CD4-positive, alpha-beta T cell treated with Interleukin-17A for 1 hour (primary cell): ENCODE measurements at regions not wholly inside any gene's neighbourhood (a gene's known extent, or its start where the extent isn't known, plus 50 kb on each side); places are given as distances from the start of the nearest gene placed in this dataset.
"Not testable (repeated sequence)": the region's sequence is repeated elsewhere in the genome, so short reads cannot be mapped to it uniquely, and the experiment has no call there.

Experiments
- DNase-seq: peaks from one replicate; pipeline ENCODE4 v3.0.0-alpha.2; 2020

DNA sequence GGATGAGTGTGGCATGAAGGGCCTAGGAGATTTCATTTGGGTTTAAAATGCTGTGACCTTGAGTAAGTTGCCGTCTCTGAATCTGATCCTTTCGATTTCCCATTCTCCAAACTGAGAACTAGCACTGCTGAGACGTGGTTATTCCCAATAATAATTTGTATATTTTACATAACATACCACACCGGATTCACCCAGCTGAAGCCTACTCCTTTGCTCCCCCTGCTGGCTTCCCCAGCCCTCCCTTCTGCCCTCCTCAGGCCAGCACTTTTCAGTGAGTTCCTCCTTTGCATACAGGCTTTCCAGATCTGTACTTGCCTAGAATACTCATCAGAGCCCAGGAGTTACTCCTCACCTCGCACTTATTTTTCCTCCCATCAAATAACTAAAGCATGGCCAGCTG, 255.1 kb downstream of the OR4F29 start:
- DNase-seq: not testable (repeated sequence)

DNA sequence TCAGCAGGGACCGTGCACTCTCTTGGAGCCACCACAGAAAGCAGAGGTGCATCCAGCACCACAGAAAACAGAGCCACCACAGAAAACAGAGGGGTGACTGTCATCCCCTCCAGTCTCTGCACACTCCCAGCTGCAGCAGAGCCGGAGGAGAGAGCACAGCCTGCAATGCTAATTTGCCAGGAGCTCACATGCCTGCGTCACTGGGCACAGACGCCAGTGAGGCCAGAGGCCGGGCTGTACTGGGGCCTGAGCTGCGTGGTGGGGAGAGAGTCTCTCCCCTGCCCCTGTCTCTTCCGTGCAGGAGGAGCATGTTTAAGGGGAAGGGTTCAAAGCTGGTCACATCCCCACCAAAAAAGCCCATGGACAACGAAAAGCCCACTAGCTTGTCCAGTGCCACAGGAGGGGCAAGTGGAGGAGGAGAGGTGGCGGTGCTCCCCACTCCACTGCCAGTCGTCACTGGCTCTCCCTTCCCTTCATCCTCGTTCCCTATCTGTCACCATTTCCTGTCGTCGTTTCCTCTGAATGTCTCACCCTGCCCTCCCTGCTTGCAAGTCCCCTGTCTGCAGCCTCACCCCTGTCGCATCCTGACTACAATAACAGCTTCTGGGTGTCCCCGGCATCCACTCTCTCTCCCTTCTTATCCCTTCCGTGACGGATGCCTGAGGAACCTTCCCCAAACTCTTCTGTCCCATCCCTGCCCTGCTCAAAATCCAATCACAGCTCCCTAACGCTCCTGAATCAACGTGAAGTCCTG, 260.0 kb downstream of the OR4F29 start:
- DNase-seq: peak; percentile 33

DNA sequence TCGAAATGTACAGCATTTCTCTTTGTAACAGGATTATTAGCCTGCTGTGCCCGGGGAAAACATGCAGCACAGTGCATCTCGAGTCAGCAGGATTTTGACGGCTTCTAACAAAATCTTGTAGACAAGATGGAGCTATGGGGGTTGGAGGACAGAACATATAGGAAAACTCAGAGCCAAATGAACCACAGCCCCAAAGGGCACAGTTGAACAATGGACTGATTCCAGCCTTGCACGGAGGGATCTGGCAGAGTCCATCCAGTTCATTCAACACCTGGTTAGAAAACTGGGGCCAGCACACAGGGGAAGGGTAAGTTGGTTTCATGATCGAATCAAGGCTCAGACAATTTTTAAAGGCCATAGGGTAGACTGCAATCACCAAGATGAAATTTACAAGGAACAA, 260.8 kb downstream of the OR4F29 start:
- DNase-seq: not testable (repeated sequence)

DNA sequence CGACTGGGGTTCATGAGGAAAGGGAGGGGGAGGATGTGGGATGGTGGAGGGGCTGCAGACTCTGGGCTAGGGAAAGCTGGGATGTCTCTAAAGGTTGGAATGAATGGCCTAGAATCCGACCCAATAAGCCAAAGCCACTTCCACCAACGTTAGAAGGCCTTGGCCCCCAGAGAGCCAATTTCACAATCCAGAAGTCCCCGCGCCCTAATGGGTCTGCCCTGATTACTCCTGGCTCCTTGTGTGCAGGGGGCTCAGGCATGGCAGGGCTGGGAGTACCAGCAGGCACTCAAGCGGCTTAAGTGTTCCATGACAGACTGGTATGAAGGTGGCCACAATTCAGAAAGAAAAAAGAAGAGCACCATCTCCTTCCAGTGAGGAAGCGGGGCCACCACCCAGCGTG, 261.6 kb downstream of the OR4F29 start:
- not testable (repeated sequence) for DNase-seq

DNA sequence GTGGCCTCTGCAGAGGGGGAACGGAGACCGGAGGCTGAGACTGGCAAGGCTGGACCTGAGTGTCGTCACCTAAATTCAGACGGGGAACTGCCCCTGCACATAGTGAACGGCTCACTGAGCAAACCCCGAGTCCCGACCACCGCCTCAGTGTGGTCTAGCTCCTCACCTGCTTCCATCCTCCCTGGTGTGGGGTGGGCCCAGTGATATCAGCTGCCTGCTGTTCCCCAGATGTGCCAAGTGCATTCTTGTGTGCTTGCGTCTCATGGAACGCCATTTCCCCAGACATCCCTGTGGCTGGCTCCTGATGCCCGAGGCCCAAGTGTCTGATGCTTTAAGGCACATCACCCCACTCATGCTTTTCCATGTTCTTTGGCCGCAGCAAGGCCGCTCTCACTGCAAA, 262.2 kb downstream of the OR4F29 start:
- not testable (repeated sequence) for DNase-seq

DNA sequence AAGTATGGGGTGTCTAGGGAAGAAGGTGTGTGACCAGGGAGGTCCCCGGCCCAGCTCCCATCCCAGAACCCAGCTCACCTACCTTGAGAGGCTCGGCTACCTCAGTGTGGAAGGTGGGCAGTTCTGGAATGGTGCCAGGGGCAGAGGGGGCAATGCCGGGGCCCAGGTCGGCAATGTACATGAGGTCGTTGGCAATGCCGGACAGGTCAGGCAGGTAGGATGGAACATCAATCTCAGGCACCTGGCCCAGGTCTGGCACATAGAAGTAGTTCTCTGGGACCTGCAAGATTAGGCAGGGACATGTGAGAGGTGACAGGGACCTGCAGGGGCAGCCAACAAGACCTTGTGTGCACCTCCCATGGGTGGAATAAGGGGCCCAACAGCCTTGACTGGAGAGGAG, 264.2 kb downstream of the OR4F29 start:
- DNase-seq: not testable (repeated sequence)

DNA sequence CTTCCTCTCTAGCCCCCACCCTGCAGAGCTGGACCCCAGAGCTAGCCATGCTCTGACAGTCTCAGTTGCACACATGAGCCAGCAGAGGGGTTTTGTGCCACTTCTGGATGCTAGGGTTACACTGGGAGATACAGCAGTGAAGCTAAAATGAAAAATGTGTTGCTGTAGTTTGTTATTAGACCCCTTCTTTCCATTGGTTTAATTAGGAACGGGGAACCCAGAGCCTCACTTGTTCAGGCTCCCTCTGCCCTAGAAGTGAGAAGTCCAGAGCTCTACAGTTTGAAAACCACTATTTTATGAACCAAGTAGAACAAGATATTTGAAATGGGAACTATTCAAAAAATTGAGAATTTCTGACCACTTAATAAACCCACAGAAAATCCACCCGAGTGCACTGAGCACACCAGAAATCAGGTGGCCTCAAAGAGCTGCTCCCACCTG, 264.8 kb downstream of the OR4F29 start:
- not testable (repeated sequence) for DNase-seq

DNA sequence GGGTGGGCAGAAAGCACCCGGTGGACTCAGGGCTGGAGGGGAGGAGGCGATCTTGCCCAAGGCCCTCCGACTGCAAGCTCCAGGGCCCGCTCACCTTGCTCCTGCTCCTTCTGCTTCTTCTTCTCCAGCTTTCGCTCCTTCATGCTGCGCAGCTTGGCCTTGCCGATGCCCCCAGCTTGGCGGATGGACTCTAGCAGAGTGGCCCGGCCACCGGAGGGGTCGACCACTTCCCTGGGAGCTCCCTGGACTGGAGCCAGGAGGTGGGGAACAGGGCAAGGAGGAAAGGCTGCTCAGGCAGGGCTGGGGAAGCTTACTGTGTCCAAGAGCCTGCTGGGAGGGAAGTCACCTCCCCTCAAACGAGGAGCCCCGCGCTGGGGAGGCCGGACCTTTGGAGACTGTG, 265.3 kb downstream of the OR4F29 start:
- not testable (repeated sequence) for DNase-seq

DNA sequence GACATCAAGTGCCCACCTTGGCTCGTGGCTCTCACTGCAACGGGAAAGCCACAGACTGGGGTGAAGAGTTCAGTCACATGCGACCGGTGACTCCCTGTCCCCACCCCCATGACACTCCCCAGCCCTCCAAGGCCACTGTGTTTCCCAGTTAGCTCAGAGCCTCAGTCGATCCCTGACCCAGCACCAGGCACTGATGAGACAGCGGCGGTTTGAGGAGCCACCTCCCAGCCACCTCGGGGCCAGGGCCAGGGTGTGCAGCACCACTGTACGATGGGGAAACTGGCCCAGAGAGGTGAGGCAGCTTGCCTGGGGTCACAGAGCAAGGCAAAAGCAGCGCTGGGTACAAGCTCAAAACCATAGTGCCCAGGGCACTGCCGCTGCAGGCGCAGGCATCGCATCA, 266.0 kb downstream of the OR4F29 start:
- not testable (repeated sequence) for DNase-seq

DNA sequence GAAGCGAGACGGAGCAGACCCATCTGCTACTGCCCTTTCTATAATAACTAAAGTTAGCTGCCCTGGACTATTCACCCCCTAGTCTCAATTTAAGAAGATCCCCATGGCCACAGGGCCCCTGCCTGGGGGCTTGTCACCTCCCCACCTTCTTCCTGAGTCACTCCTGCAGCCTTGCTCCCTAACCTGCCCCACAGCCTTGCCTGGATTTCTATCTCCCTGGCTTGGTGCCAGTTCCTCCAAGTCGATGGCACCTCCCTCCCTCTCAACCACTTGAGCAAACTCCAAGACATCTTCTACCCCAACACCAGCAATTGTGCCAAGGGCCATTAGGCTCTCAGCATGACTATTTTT, 267.2 kb downstream of the OR4F29 start:
- DNase-seq: not testable (repeated sequence)

DNA sequence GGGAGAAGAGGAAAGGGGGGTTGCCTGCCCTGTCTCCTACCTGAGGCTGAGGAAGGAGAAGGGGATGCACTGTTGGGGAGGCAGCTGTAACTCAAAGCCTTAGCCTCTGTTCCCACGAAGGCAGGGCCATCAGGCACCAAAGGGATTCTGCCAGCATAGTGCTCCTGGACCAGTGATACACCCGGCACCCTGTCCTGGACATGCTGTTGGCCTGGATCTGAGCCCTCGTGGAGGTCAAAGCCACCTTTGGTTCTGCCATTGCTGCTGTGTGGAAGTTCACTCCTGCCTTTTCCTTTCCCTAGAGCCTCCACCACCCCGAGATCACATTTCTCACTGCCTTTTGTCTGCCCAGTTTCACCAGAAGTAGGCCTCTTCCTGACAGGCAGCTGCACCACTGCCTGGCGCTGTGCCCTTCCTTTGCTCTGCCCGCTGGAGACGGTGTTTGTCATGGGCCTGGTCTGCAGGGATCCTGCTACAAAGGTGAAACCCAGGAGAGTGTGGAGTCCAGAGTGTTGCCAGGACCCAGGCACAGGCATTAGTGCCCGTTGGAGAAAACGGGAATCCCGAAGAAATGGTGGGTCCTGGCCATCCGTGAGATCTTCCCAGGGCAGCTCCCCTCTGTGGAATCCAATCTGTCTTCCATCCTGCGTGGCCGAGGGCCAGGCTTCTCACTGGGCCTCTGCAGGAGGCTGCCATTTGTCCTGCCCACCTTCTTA, 267.7 kb downstream of the OR4F29 start:
- not testable (repeated sequence) for DNase-seq

DNA sequence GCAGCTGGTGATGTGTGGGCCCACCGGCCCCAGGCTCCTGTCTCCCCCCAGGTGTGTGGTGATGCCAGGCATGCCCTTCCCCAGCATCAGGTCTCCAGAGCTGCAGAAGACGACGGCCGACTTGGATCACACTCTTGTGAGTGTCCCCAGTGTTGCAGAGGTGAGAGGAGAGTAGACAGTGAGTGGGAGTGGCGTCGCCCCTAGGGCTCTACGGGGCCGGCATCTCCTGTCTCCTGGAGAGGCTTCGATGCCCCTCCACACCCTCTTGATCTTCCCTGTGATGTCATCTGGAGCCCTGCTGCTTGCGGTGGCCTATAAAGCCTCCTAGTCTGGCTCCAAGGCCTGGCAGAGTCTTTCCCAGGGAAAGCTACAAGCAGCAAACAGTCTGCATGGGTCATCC, 268.4 kb downstream of the OR4F29 start:
- DNase-seq: not testable (repeated sequence)

DNA sequence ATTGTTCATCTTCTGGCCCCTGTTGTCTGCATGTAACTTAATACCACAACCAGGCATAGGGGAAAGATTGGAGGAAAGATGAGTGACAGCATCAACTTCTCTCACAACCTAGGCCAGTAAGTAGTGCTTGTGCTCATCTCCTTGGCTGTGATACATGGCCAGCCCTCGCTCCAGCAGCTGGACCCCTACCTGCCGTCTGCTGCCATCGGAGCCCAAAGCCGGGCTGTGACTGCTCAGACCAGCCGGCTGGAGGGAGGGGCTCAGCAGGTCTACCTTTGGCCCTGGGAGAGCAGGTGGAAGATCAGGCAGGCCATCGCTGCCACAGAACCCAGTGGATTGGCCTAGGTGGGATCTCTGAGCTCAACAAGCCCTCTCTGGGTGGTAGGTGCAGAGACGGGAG, 268.8 kb downstream of the OR4F29 start:
- not testable (repeated sequence) for DNase-seq

DNA sequence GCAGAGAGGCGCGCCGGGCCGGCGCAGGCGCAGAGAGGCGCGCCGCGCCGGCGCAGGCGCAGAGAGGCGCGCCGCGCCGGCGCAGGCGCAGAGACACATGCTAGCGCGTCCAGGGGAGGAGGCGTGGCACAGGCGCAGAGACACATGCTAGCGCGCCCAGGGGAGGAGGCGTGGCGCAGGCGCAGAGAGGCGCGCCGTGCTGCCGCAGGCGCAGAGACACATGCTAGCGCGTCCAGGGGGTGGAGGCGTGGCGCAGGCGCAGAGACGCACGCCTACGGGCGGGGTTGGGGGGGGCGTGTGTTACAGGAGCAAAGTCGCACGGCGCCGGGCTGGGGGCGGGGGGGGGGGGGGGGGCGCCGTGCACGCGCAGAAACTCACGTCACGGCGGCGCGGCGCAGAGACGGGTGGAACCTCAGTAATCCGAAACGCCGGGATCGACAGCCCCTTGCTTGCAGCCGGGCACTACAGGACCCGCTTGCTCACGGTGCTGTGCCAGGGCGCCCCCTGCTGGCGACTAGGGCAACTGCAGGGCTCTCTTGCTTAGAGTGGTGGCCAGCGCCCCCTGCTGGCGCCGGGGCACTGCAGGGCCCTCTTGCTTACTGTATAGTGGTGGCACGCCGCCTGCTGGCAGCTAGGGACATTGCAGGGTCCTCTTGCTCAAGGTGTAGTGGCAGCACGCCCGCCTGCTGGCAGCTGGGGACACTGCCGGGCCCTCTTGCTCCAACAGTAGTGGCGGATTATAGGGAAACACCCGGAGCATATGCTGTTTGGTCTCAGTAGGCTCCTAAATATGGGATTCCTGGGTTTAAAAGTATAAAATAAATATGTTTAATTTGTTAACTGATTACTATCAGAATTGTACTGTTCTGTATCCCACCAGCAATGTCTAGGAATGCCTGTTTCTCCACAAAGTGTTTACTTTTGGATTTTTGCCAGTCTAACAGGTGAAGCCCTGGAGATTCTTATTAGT, 269.9 kb downstream of the OR4F29 start:
- peak; percentile 43 for DNase-seq

DNA sequence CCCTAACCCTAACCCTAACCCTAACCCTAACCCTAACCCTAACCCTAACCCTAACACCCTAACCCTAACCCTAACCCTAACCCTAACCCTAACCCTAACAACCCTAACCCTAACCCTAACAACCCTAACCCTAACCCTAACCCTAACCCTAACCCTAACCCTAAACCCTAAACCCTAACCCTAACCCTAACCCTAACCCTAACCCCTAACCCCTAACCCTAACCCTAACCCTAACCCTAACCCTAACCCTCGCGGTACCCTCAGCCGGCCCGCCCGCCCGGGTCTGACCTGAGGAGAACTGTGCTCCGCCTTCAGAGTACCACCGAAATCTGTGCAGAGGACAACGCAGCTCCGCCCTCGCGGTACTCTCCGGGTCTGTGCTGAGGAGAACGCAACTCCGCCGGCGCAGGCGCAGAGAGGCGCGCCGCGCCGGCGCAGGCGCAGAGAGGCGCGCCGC, 270.7 kb downstream of the OR4F29 start:
- DNase-seq: peak; percentile 19

DNA sequence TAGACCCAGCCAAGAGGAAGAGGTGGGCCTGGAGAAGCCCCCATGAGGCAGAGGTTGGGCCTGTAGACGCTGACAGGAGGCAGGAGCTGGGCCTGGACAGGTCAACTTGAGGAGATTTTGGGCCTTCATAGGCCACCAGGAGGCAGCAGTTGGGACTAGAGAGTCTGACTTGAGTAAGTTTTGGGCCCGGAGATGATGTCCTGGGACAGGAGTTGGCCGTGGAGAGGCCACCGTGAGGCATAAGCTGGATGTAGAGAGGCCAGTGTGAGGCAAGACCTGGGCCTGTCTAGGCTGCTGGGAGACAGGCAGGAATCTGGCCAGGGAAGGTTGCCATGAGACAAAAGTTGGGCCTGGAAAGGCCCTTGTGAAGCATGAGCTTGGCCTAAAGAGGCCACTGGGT, 312.6 kb downstream of the OR4F29 start:
- DNase-seq: not testable (repeated sequence)

DNA sequence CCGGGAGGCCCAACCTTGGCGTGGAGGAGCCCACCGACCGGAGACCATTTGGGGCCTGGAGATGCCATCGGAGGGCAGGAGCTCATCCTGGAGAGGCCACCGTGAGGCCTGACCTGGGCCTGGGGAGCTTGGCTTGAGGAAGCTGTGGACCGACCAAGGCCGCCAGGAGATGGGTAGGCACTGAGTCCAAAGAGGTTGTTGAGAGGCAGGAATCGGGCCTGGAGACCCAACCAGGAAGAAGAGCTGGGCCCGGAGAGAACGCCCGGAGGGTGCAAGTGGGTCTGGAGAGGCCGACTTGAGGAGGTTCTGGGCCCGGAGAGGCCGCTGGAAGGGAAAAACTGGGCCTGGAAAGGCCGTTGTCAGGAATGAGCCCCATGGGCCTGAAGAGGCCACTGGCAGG, 313.8 kb downstream of the OR4F29 start:
- not testable (repeated sequence) for DNase-seq

DNA sequence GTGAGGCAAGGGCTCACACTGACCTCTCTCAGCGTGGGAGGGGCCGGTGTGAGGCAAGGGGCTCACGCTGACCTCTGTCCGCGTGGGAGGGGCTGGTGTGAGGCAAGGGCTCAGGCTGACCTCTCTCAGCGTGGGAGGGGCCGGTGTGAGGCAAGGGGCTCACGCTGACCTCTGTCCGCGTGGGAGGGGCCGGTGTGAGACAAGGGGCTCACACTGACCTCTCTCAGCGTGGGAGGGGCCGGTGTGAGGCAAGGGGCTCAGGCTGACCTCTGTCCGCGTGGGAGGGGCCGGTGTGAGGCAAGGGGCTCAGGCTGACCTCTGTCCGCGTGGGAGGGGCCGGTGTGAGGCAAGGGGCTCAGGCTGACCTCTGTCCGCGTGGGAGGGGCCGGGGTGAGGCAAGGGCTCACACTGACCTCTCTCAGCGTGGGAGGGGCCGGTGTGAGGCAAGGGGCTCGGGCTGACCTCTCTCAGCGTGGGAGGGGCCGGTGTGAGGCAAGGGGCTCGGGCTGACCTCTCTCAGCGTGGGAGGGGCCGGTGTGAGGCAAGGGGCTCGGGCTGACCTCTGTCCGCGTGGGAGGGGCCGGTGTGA, 315.0 kb downstream of the OR4F29 start:
- DNase-seq: not testable (repeated sequence)

DNA sequence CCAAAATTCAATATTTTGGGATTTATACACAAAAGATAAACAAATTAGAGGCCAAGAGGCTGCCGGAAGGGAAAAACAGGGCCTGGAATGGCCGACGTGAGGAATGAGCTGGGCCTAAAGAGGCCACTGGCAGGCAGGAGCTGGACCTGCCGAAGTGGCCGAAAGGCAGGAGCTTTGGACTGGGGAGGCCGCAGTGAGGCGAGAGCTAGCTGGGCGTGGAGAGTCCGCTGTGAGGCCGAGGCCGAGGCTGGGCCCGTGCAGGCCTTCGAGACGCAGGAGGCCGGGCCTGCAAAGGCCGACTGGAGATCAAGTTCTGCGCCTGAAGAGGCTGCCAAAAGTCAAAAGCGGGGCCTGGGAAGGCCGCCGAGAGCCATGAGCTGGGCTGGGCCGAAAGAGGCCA, 316.5 kb downstream of the OR4F29 start:
- not testable (repeated sequence) for DNase-seq

DNA sequence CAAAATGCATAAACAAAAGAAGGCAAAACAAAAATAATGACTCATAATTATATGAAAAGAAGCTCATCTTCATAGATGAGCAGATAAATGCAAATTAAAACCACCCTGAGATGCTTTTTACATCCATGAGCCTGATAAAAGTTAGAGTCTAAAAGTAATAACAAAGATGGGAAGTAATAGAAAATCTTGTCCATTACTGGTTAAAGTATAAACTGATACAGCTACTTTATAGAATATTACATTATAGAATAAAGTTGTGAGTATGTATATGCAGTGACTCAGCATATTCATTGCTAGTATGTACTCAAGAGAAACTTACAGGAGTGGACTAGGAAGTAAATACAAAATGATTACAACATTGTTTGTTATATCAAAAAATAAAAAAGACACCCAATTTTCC, 333.0 kb downstream of the OR4F29 start:
- DNase-seq: not testable (repeated sequence)

DNA sequence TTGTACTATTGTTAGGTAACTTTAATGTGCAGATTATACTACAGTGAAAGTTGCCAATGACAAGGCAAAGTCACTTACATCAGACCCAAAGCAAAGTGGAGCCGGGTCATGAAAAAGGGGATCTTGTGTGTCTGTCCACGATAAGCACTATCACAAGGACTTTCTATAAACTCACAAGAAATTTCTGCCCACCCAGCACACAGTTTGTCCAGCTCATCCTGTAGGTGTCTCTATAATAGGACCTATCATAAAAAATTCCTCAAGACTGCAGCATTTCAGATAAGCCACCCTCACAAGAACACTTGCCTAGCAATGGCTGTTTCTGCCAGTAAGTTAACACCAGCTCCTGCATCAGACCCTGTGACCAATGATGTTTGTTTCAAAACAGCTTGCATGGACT, 335.9 kb downstream of the OR4F29 start:
- DNase-seq: not testable (repeated sequence)

DNA sequence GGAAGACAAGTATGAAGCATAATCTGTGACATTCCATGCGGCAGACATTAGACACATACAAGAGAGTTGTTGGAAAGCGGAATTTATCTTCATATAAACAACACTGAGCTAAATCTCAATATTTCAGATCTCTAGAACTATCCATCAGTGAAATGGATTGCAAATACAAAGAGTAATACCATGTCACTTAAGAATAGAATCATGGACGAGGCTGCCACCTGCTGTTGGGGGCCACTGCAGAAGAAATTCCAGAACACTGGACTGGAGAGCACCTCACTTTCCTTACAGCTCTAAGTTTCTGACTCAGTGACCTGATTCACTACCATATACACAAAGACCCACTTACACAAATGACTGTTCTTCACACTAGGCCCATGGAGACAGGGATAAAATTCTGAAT, 346.7 kb downstream of the OR4F29 start:
- DNase-seq: not testable (repeated sequence)

DNA sequence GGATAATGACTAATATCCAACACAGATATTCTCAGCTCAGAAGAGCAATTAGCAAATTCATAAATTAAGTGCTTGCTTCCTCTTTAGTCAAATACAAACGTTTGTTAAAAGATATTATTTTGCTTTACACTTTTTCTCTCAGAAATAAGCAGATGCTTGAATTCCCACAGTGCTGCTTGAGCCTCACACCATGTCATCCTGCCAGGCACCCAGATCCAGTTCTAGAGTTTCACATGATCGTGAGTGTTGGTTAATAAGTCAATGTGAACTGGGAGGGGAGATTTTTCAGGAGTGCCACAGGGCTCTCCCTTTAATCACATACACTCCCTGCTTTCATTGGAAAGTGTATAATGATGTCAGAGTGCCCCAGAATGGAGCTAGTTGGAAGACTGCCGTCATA, 352.0 kb downstream of the OR4F29 start:
- DNase-seq: not testable (repeated sequence)
